GM23338 (cell line): ENCODE measurements at regions not wholly inside any gene's neighbourhood (a gene's known extent, or its start where the extent isn't known, plus 50 kb on each side); places are given as distances from the start of the nearest gene placed in this dataset.

ENCODE experiments used
- ATAC-seq: fragments of 200-7000 bp; cut with Tn5 transposase; 3 replicates; pipeline ENCODE4 v1.9.1; 2020
- DNase-seq: peaks from one replicate; pipeline ENCODE4 v3.0.0-alpha.2; 2015; ENCODE audit warnings: low spot score
- H2AFZ ChIP-seq: fragments of 200-600 bp; sonication (generic); 2 replicates; pipeline ENCODE4 v1.8.0; 2016; ENCODE audit warnings: antibody characterized with exemption, mild to moderate bottlenecking, moderate library complexity
- H3F3A ChIP-seq: fragments of 200-600 bp; sonication (generic); replicated peaks from 2 replicates; pipeline ENCODE4 v1.8.0; 2017; ENCODE audit warnings: antibody characterized with exemption, mixed run types, low read depth
- H3K27ac ChIP-seq: fragments of 200-600 bp; sonication (generic); 2 replicates; pipeline ENCODE4 v1.6.1; 2016; ENCODE audit warnings: low read depth
- H3K27me3 ChIP-seq: fragments of 200-600 bp; sonication (generic); 2 replicates; pipeline ENCODE4 v1.8.0; 2016; ENCODE audit warnings: mild to moderate bottlenecking, mixed run types, moderate library complexity; ENCODE audit not compliant: insufficient read depth
- H3K36me3 ChIP-seq: fragments of 200-600 bp; sonication (generic); 2 replicates; pipeline ENCODE4 v1.8.0; 2016; ENCODE audit warnings: mild to moderate bottlenecking; ENCODE audit not compliant: insufficient read depth
- H3K4me1 ChIP-seq: fragments of 200-600 bp; sonication (generic); 2 replicates; pipeline ENCODE4 v1.8.0; 2016; ENCODE audit warnings: mild to moderate bottlenecking, moderate library complexity; ENCODE audit not compliant: insufficient read depth
- H3K4me2 ChIP-seq: fragments of 200-600 bp; sonication (generic); 2 replicates; pipeline ENCODE4 v1.7.1; 2017; ENCODE audit warnings: mixed run types
- H3K4me3 ChIP-seq: fragments of 200-600 bp; sonication (generic); 2 replicates; pipeline ENCODE4 v1.6.1; 2016; ENCODE audit warnings: mixed run types
- H3K79me2 ChIP-seq: fragments of 200-600 bp; sonication (generic); replicated peaks from 2 replicates; pipeline ENCODE4 v1.8.0; 2017; ENCODE audit warnings: mild to moderate bottlenecking; ENCODE audit not compliant: insufficient read depth
- H3K9me2 ChIP-seq: fragments of 200-600 bp; sonication (generic); 2 replicates; pipeline ENCODE4 v1.8.0; 2017; ENCODE audit not compliant: insufficient read depth
- H4K20me1 ChIP-seq: fragments of 200-600 bp; sonication (generic); replicated peaks from 2 replicates; pipeline ENCODE4 v1.8.0; 2017; ENCODE audit warnings: mild to moderate bottlenecking; ENCODE audit not compliant: insufficient read depth
- H3K27ac Mint-ChIP-seq: 2 replicates; pipeline ENCODE4 v1.8.0; 2020; ENCODE audit warnings: inconsistent platforms, mild to moderate bottlenecking, moderate library complexity, mixed read lengths
- H3K27me3 Mint-ChIP-seq: 3 replicates; pipeline ENCODE4 v1.8.0; 2022; ENCODE audit warnings: low read depth, mild to moderate bottlenecking, moderate library complexity, mixed read lengths, inconsistent platforms; ENCODE audit not compliant: insufficient read depth, poor library complexity
- H3K36me3 Mint-ChIP-seq: 3 replicates; pipeline ENCODE4 v1.8.0; 2021; ENCODE audit warnings: low read depth, mild to moderate bottlenecking, inconsistent platforms, moderate library complexity, mixed read lengths
- H3K4me1 Mint-ChIP-seq: 3 replicates; pipeline ENCODE4 v1.8.0; 2020; ENCODE audit warnings: mild to moderate bottlenecking, inconsistent platforms, mixed read lengths
- H3K4me3 Mint-ChIP-seq: 3 replicates; pipeline ENCODE4 v1.8.0; 2021; ENCODE audit warnings: moderate library complexity, mild to moderate bottlenecking, inconsistent platforms, mixed read lengths
- H3K9me3 Mint-ChIP-seq: 3 replicates; pipeline ENCODE4 v1.8.0; 2020; ENCODE audit warnings: moderate library complexity, mild to moderate bottlenecking, inconsistent platforms, mixed read lengths
- CREB1 ChIP-seq: fragments of 250-450 bp; sonication (Bioruptor Pico); IDR thresholded peaks from 2 replicates; pipeline ENCODE4 v1.5.0; 2020; ENCODE audit warnings: low read depth, mild to moderate bottlenecking, moderate library complexity
- CTCF ChIP-seq, 2 experiments: fragments of 200-600 bp in 1 of 2; sonication (generic) in 1 of 2; conservative IDR thresholded peaks; 2 replicates each; pipeline versions ENCODE4 v1.5.1 to v1.6.1; 2016 to 2017; ENCODE audit warnings: antibody characterized with exemption in 2 of 2, low read depth in 2 of 2, mild to moderate bottlenecking in 2 of 2, moderate library complexity in 1 of 2
- ETS1 ChIP-seq: IDR thresholded peaks from 2 replicates; pipeline ENCODE4 v1.6.1; 2016; ENCODE audit warnings: antibody characterized with exemption
- EZH2phosphoT487 ChIP-seq: fragments of 200-600 bp; sonication (generic); IDR thresholded peaks from one replicate; pipeline ENCODE4 v1.8.1; 2018; ENCODE audit warnings: antibody characterized with exemption; ENCODE audit not compliant: unreplicated experiment
- NANOG ChIP-seq: IDR thresholded peaks from 2 replicates; pipeline ENCODE4 v1.6.1; 2016; ENCODE audit warnings: antibody characterized with exemption, borderline replicate concordance
- POLR2AphosphoS5 ChIP-seq: IDR thresholded peaks from 2 replicates; pipeline ENCODE4 v1.6.1; 2016; ENCODE audit warnings: antibody characterized with exemption, low read depth
- REST ChIP-seq: IDR thresholded peaks from one replicate; pipeline ENCODE4 v1.6.1; 2018; ENCODE audit warnings: antibody characterized with exemption; ENCODE audit not compliant: unreplicated experiment
- STAT1 ChIP-seq: IDR thresholded peaks from one replicate; pipeline ENCODE4 v1.6.1; 2016; ENCODE audit warnings: antibody characterized with exemption; ENCODE audit not compliant: unreplicated experiment
- ZNF114 ChIP-seq: fragments of 250-450 bp; sonication (Bioruptor Pico); IDR thresholded peaks from 2 replicates; pipeline ENCODE4 v1.5.0; 2020; ENCODE audit warnings: mild to moderate bottlenecking, moderate library complexity
- ZNF331 ChIP-seq: fragments of 250-450 bp; sonication (Bioruptor Pico); IDR thresholded peaks from 2 replicates; pipeline ENCODE4 v1.5.0; 2020; ENCODE audit warnings: low read depth, mild to moderate bottlenecking, moderate library complexity

- TF ChIP-seq EZH2phosphoT487, result no peak
- TF ChIP-seq CREB1 (CRISPR knock-in tag), result no peak
- no peak for TF ChIP-seq ZNF331 (CRISPR knock-in tag)
- no peak for TF ChIP-seq CTCF (conservative IDR thresholded peaks at IDR 0.05; ENCODE audit: low read depth in 2 of 2)
- no peak for TF ChIP-seq NANOG
- TF ChIP-seq REST, result no peak
- no peak for TF ChIP-seq STAT1
- TF ChIP-seq POLR2AphosphoS5, result no peak
- Histone ChIP-seq H3K4me1 (no peaks in the 10 kb centered on the region), H3K9me2 (peaks cover 9% of the 10 kb centered on the region; the same call in 1 of the 2 replicates), H3F3A (no peaks in the 10 kb centered on the region), H4K20me1 (no peaks in the 10 kb centered on the region), H3K4me2 (no peak overlapping the region), H3K4me3 (no peak overlapping the region), H3K36me3 (no peaks in the 10 kb centered on the region), H3K79me2 (no peaks in the 10 kb centered on the region), H3K27ac (no peak overlapping the region), H2AFZ (no peak overlapping the region), H3K27me3 (no peaks in the 10 kb centered on the region)
- H3K36me3 Mint-ChIP-seq, result no peaks in the 10 kb centered on the region; the same call in 2 of the 3 replicates
- no peaks in the 10 kb centered on the region for H3K4me1 Mint-ChIP-seq
- no peak for DNase-seq
- no peak overlapping the region for H3K4me3 Mint-ChIP-seq
- peaks cover 4% of the 10 kb centered on the region; the same call in 1 of the 3 replicates for H3K9me3 Mint-ChIP-seq
- no peaks in the 10 kb centered on the region for H3K27me3 Mint-ChIP-seq
- ATAC-seq, result no peak
- no peak overlapping the region for H3K27ac Mint-ChIP-seq
Measured at GRCh38 chr16:65468133-65468532, 346.3 kb upstream of the CDH11 start.

GRCh38 chr16:65463652-65464260 lies 341.9 kb upstream of the CDH11 start:
- Histone ChIP-seq H3K4me1 (no peaks in the 10 kb centered on the region), H3F3A (no peaks in the 10 kb centered on the region), H3K36me3 (no peaks in the 10 kb centered on the region), H3K4me3 (no peak overlapping the region), H4K20me1 (no peaks in the 10 kb centered on the region), H3K9me2 (peaks cover 12% of the 10 kb centered on the region; the same call in 1 of the 2 replicates), H3K79me2 (no peaks in the 10 kb centered on the region), H3K27ac (no peak overlapping the region), H3K4me2 (no peak overlapping the region), H2AFZ (no peak overlapping the region), H3K27me3 (no peaks in the 10 kb centered on the region)
- H3K27me3 Mint-ChIP-seq, result no peaks in the 10 kb centered on the region
- no peaks in the 10 kb centered on the region for H3K4me1 Mint-ChIP-seq
- peaks cover 4% of the 10 kb centered on the region; the same call in 2 of the 3 replicates for H3K9me3 Mint-ChIP-seq
- H3K4me3 Mint-ChIP-seq, result no peak overlapping the region
- no peak for DNase-seq
- no peaks in the 10 kb centered on the region; the same call in 2 of the 3 replicates for H3K36me3 Mint-ChIP-seq
- H3K27ac Mint-ChIP-seq, result no peak overlapping the region
- no peak for ATAC-seq
- TF ChIP-seq EZH2phosphoT487, result no peak
- no peak for TF ChIP-seq CTCF (conservative IDR thresholded peaks at IDR 0.05; ENCODE audit: low read depth in 2 of 2)
- no peak for TF ChIP-seq ZNF114 (CRISPR knock-in tag)
- no peak for TF ChIP-seq ETS1
